Activated CD8-positive, alpha-beta memory T cell treated with anti-CD3 and anti-CD28 coated beads for 4 hours (primary cell): ENCODE measurements at regions not wholly inside any gene's neighbourhood (a gene's known extent, or its start where the extent isn't known, plus 50 kb on each side); places are given as distances from the start of the nearest gene placed in this dataset.
"Not testable (repeated sequence)": the region's sequence is repeated elsewhere in the genome, so short reads cannot be mapped to it uniquely, and the experiment has no call there.

Source experiments
- DNase-seq, 2 donors: peaks; one replicate each; pipeline ENCODE4 v3.0.0-alpha.2; 2020; ENCODE audit warnings: low read depth in 2 of 2

- no peak for DNase-seq
These were observed 582.6 kb downstream of the SLITRK6 start for GRCh38 chr13:85216576-85216975.

- DNase-seq, result no peak
These were observed 586.5 kb downstream of the SLITRK6 start for GRCh38 chr13:85212692-85213091.

- DNase-seq, result no peak
These were observed 594.4 kb downstream of the SLITRK6 start for GRCh38 chr13:85204668-85205344.

- DNase-seq, result no peak
These were observed 601.8 kb downstream of the SLITRK6 start for GRCh38 chr13:85197431-85197830.

GRCh38 chr13:85194482-85194881, 604.7 kb downstream of the SLITRK6 start:
- no peak for DNase-seq

GRCh38 chr13:85191996-85192718, 607.1 kb downstream of the SLITRK6 start:
- no peak for DNase-seq

- no peak for DNase-seq
These were observed 612.7 kb downstream of the SLITRK6 start for GRCh38 chr13:85186356-85187045.

- no peak for DNase-seq
These were observed 624.9 kb downstream of the SLITRK6 start for GRCh38 chr13:85174291-85174690.

- DNase-seq, result no peak
These were observed 628.8 kb downstream of the SLITRK6 start for GRCh38 chr13:85170372-85170771.

- no peak for DNase-seq
These were observed 632.3 kb downstream of the SLITRK6 start for GRCh38 chr13:85166891-85167290.

GRCh38 chr13:85163063-85163462, 636.2 kb downstream of the SLITRK6 start:
- DNase-seq, result no peak

GRCh38 chr13:85148009-85148408, 651.2 kb downstream of the SLITRK6 start:
- DNase-seq, result no peak

GRCh38 chr13:85142351-85142927, 656.8 kb downstream of the SLITRK6 start:
- no peak for DNase-seq

GRCh38 chr13:85141401-85141800, 657.8 kb downstream of the SLITRK6 start:
- no peak for DNase-seq

GRCh38 chr13:85140192-85140591, 659.0 kb downstream of the SLITRK6 start:
- DNase-seq, result no peak

GRCh38 chr13:85137516-85137915, 661.7 kb downstream of the SLITRK6 start:
- no peak for DNase-seq

- no peak for DNase-seq
These were observed 666.2 kb downstream of the SLITRK6 start for GRCh38 chr13:85132986-85133385.

GRCh38 chr13:85123501-85123900, 675.7 kb downstream of the SLITRK6 start:
- not testable (repeated sequence) for DNase-seq

- no peak for DNase-seq
These were observed 690.9 kb downstream of the SLITRK6 start for GRCh38 chr13:85108356-85108755.

GRCh38 chr13:85099245-85099644, 700.0 kb downstream of the SLITRK6 start:
- no peak for DNase-seq

- no peak for DNase-seq
These were observed 703.6 kb downstream of the SLITRK6 start for GRCh38 chr13:85095418-85096272.

GRCh38 chr13:85093808-85094207, 705.4 kb downstream of the SLITRK6 start:
- DNase-seq, result no peak
